ENCODE measurements at regions not wholly inside any gene's neighbourhood (a gene's known extent, or its start where the extent isn't known, plus 50 kb on each side); places are given as distances from the start of the nearest gene placed in this dataset.

GRCh38 chr5:98504505-98504904 is 269.0 kb upstream of the RGMB start:
- TF ChIP-seq CTCF (IDR thresholded peaks at IDR 0.05) (no peak), POLR2A (IDR thresholded peaks at IDR 0.05) (no peak)
